Activated T-helper 1 cell treated with anti-CD3 and anti-CD28 coated beads, Interleukin-12 subunit alpha, Interleukin-12 subunit beta, Interleukin-2, Interleukin-4 antibody, amounts not matched to agents 30 ng/mL and 10 ng/mL and 1 ng/mL, durations not matched to agents 14 hours and 24 hours and 36 hours (primary cell): ENCODE measurements at regions not wholly inside any gene's neighbourhood (a gene's known extent, or its start where the extent isn't known, plus 50 kb on each side); places are given as distances from the start of the nearest gene placed in this dataset.
"Not testable (repeated sequence)": the region's sequence is repeated elsewhere in the genome, so short reads cannot be mapped to it uniquely, and the experiment has no call there.

Source experiments
- DNase-seq: peaks from one replicate; pipeline ENCODE4 v3.0.0; 2021; ENCODE audit warnings: low spot score
- H3K27ac Mint-ChIP-seq: one replicate; pipeline ENCODE4 v1.8.0; 2021; ENCODE audit warnings: mild to moderate bottlenecking, mixed read lengths
- H3K27me3 Mint-ChIP-seq: one replicate; pipeline ENCODE4 v1.8.0; 2022; ENCODE audit warnings: mild to moderate bottlenecking, moderate library complexity, mixed read lengths; ENCODE audit not compliant: insufficient read depth
- H3K36me3 Mint-ChIP-seq: one replicate; pipeline ENCODE4 v1.8.0; 2021; ENCODE audit warnings: low read depth, mixed read lengths
- H3K4me1 Mint-ChIP-seq: one replicate; pipeline ENCODE4 v1.8.0; 2021; ENCODE audit warnings: low read depth, mixed read lengths
- H3K4me3 Mint-ChIP-seq: one replicate; pipeline ENCODE4 v1.8.0; 2021; ENCODE audit warnings: mild to moderate bottlenecking, moderate library complexity, mixed read lengths
- H3K9me3 Mint-ChIP-seq: one replicate; pipeline ENCODE4 v1.8.0; 2021; ENCODE audit warnings: mixed read lengths
- intact Hi-C: fragments of 100-400 bp; cut with micrococcal nuclease; formaldehyde crosslinking; loops from one replicate; pipeline ENCODE4 v1.15.1; 2024

DNA sequence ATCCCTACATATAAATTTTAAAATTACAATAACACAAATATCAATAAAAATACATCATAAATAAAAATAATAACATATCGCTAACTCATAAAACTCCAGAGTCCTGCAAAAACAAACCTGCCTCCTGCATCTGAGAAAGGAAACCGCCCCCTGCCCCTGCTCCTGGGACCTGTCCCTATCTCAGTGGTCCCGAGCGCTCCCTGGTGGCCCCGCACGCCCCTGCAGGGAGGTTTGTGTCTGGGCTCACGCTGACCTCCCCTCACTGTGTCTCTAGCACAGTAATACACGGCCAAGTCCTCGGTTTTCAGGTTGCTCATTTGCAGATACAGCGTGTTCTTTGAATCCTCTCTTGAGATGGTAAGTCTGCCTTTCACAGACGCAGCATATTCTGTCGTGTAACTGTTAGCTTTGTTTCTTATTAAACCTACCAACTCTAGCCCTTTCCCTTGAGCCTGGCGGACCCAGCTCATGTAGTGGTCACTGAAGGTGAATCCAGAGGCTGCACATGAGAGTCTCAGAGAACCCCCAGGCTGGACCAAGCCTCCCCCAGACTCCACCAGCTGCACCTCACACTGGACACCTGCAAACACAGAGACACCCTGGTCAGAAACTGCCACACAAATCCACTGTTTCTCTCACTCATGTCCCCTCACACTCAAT lies 554.1 kb downstream of the GOLGA6L6 start:
- peaks cover 43% of the 10 kb centered on the region for H3K9me3 Mint-ChIP-seq
- H3K4me3 Mint-ChIP-seq = no peak overlapping the region
- no peak overlapping the region for H3K27ac Mint-ChIP-seq
- no peak for DNase-seq
- no peaks in the 10 kb centered on the region for H3K4me1 Mint-ChIP-seq
- no peaks in the 10 kb centered on the region for H3K36me3 Mint-ChIP-seq
- no peaks in the 10 kb centered on the region for H3K27me3 Mint-ChIP-seq
- intact Hi-C loops = no loop called here

DNA sequence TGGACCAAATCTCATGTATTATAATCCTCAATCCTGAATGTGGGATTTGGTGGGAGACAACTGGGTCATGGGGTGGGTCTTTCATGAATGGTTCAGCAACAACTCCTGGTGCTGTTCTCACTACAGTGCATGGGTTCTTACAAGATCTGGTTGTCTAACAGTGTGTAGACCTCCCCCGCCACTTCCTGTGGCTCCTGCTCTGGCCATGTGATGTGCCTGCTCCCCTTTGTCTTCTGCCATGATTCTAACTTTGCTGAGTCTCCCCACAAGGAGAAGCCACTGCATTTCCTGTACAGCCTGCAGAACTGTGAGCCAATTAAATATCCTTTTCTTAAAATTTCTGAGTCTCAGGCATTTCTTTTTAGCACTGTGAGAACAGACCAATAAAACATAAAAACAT lies 557.5 kb downstream of the GOLGA6L6 start:
- intact Hi-C loops = no loop called here
- Mint-ChIP-seq H3K36me3 (no peaks in the 10 kb centered on the region), H3K27me3 (no peaks in the 10 kb centered on the region), H3K9me3 (peaks cover 35% of the 10 kb centered on the region), H3K27ac (no peak overlapping the region), H3K4me3 (no peak overlapping the region), H3K4me1 (no peaks in the 10 kb centered on the region)
- no peak for DNase-seq

DNA sequence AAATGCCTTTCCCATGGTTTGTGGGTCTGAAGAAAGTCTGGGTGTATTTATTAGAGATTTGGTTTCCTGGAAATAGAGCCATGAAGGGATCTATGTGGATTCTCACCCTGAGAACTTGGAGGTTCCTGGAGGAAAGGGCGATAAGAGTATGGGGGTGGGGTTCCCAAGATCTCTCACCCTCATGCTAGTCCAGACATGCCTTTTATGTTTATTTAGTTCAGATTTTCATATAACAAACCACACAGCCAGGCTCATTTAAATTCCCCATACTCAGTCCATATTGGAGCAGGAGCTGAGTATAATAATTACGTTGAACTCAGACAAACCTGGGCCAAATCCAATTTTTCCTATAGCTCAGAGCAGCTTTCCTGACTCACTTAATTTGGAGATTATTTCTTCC lies 566.6 kb downstream of the GOLGA6L6 start:
- intact Hi-C loops = no loop called here
- no peaks in the 10 kb centered on the region for H3K36me3 Mint-ChIP-seq
- H3K27me3 Mint-ChIP-seq = no peaks in the 10 kb centered on the region
- H3K27ac Mint-ChIP-seq = no peak overlapping the region
- H3K4me1 Mint-ChIP-seq = no peaks in the 10 kb centered on the region
- H3K4me3 Mint-ChIP-seq = no peak overlapping the region
- peaks cover 30% of the 10 kb centered on the region for H3K9me3 Mint-ChIP-seq
- DNase-seq = no peak

DNA sequence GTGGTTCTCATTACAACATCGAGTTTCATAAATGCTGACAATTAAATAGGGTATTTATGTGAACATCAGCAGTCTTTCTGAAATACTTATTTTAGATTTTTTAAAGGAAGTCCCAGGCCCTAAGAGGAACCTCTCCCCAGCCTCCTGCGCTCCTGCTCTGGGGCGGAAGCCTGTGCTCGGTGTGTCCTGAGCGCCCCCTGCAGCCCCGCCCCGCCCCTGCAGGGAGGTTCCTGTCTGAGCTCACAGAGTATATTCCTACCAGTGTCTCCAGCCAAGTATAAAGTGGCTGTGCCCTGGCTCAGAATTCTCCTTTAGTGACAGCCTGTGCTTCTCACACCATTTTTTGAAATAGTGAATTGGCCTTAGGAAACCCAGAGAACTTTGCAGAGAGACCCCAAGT lies 567.9 kb downstream of the GOLGA6L6 start:
- no peak overlapping the region for H3K4me3 Mint-ChIP-seq
- H3K27me3 Mint-ChIP-seq = no peaks in the 10 kb centered on the region

DNA sequence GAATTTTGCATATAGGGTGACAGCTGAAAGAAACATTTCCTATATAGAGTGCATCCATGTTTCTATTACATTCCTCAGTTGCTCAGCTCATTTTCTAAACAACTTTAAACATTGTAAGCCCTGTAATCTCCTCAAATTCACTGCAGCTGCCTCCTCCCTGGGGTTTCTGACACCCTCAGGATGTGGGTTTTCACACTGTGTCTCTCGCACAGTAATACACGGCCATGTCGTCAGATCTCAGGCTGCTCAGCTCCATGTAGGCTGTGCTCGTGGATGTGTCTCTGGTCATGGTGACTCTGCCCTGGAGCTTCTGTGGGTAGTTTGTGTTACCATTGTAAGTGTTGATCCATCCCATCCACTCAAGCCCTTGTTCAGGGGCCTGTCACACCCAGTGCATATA lies 569.0 kb downstream of the GOLGA6L6 start:
- H3K4me3 Mint-ChIP-seq, DNase-seq, intact Hi-C loops, H3K27ac Mint-ChIP-seq, H3K27me3 Mint-ChIP-seq, H3K4me1 Mint-ChIP-seq, H3K36me3 Mint-ChIP-seq: not testable (repeated sequence)
- H3K9me3 Mint-ChIP-seq = peaks cover 36% of the 10 kb centered on the region

More for the DNA sequence above, 567.9 kb downstream of the GOLGA6L6 start:
- peaks cover 27% of the 10 kb centered on the region for H3K9me3 Mint-ChIP-seq
- H3K4me1 Mint-ChIP-seq = no peaks in the 10 kb centered on the region
- no peak for DNase-seq
- no peaks in the 10 kb centered on the region for H3K36me3 Mint-ChIP-seq
- no peak overlapping the region for H3K27ac Mint-ChIP-seq
- intact Hi-C loops = no loop called here

DNA sequence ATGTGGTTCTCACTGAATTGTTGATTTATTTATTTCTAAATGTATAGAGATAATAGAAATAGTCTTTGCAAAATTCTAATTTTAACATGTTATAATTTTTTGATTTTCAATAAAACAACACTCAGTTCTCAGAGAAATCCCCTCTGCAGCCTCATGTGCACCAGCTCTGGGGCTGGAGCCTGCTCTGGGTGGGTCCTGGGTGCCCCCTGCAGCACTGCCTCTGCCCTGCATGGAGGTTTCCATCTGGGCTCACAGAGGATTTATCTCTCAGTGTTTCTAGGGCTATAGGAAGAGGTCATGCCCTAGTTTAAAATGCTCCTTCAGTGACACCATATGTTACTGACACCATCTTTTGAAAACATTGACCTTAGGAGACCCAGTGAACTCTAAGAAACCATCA lies 576.0 kb downstream of the GOLGA6L6 start:
- intact Hi-C loops, DNase-seq, H3K27ac Mint-ChIP-seq, H3K4me3 Mint-ChIP-seq, H3K36me3 Mint-ChIP-seq, H3K4me1 Mint-ChIP-seq, H3K27me3 Mint-ChIP-seq: not testable (repeated sequence)
- H3K9me3 Mint-ChIP-seq = peaks cover 37% of the 10 kb centered on the region

DNA sequence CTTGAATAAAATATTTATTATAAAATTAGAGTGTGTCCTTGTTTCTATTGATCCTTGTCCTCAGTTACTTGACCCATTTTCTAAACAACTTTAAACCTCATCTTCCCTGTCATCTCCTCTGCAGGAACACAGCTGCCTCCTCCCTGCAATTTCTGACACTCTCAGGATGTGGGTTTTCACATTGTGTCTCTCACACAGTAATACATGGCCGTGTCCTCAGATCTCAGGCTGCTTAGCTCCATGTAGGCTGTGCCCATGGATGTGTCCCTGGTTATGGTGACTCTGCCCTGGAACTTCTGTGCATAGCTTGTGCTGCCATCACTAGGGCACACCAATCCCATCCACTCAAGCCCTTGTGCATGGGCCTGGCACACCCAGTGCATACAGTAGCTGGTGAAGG lies 577.1 kb downstream of the GOLGA6L6 start:
- DNase-seq, H3K27me3 Mint-ChIP-seq, H3K36me3 Mint-ChIP-seq, intact Hi-C loops, H3K27ac Mint-ChIP-seq, H3K4me1 Mint-ChIP-seq, H3K4me3 Mint-ChIP-seq: not testable (repeated sequence)
- peaks cover 38% of the 10 kb centered on the region for H3K9me3 Mint-ChIP-seq

DNA sequence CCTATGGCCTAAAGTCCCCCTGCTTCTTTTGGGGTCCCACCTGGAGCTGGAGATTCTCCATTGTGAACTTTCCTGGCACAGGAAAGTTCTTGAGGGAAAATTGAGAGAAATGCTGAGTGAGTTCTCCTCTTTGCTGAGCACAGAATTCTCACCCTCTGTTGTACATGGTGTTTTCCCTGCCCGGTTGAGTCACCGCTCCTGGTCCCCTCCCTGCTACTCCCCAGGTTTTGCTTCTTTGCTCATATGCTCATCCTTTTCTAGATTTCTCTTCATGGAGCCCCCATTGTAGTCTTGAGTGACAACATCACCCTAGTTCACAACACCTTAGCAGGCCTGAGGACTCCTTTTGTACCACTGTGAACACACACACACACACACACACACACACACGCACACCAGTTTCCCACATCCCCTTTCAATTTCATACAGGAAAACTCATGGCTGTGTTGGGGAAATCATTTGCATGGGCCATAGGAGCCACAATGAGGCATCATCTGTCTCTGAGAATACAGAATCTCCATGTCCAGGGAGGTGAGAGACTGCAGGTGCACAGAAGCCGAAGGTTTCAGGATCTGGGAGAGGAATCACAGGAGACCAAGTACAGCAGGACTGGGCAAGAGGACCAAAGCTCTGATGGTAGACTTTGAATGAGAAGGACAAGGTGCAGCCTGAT lies 585.3 kb downstream of the GOLGA6L6 start:
- intact Hi-C loops = no loop called here
- H3K4me1 Mint-ChIP-seq = no peaks in the 10 kb centered on the region
- no peak overlapping the region for H3K4me3 Mint-ChIP-seq
- no peak for DNase-seq
- no peaks in the 10 kb centered on the region for H3K27me3 Mint-ChIP-seq
- peaks cover under 1% of the 10 kb centered on the region for H3K36me3 Mint-ChIP-seq
- H3K27ac Mint-ChIP-seq = no peak overlapping the region
- peaks cover 34% of the 10 kb centered on the region for H3K9me3 Mint-ChIP-seq

DNA sequence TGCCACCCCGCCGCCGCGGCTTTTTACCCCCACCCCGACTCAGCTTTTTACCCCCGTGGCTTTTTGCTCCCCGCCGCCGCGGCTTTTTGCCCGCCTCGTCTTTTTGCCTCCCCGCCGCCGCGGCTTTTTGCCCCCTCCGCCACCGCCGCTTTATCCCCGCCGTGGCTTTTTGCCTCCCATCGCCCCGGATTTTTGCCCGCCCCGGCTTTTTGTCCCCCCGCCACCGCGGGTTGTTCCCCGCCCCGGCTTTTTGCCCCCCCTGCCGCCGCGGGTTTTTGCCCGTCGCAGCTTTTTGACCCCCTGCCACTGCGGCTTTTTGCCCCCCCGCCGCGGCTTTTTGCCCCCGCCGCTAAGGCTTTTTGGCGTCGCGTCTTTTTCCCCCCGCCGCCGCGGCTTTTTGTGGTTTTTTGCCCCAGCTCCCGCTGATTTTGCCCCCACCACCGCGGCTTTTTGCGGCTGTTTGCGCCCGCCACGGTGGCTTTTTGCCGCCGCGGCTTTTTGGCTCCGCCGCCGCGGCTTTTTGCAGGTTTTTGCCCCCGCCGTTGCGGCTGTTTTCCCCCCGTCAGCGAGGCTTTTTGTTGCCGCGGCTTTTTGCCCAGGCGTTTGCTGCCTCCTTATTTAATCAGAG lies 597.2 kb downstream of the GOLGA6L6 start:
- DNase-seq = no peak
- intact Hi-C loops = no loop called here
- no peak overlapping the region for H3K27ac Mint-ChIP-seq
- no peaks in the 10 kb centered on the region for H3K4me1 Mint-ChIP-seq
- no peak overlapping the region for H3K4me3 Mint-ChIP-seq
- H3K9me3 Mint-ChIP-seq = peaks cover 26% of the 10 kb centered on the region
- H3K27me3 Mint-ChIP-seq = no peaks in the 10 kb centered on the region
- no peaks in the 10 kb centered on the region for H3K36me3 Mint-ChIP-seq

DNA sequence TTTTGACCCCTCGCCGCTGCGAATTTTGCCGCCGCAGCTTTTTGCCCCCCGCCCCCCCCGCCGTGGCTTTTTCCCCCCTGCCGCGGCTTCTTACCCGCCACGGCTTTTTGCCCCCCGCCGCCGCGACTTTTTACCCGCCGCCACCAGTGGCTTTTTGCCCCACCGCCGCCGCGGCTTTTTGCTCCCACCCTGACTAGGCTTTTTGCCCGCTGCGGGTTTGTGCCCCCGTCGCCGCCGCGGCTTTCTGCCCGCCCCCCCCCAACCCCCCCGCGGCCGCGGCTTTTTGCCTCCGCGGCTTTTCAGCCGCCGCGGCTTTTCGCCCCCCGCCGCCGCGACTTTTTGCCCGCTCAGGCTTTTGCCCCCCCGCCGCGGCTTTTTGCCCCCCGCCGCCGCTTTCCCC lies 598.1 kb downstream of the GOLGA6L6 start:
- H3K4me1 Mint-ChIP-seq = no peaks in the 10 kb centered on the region
- no peak overlapping the region for H3K4me3 Mint-ChIP-seq
- H3K36me3 Mint-ChIP-seq = no peaks in the 10 kb centered on the region
- H3K27ac Mint-ChIP-seq = no peak overlapping the region
- intact Hi-C loops = no loop called here
- H3K9me3 Mint-ChIP-seq = peaks cover 25% of the 10 kb centered on the region
- no peak for DNase-seq
- no peaks in the 10 kb centered on the region for H3K27me3 Mint-ChIP-seq

DNA sequence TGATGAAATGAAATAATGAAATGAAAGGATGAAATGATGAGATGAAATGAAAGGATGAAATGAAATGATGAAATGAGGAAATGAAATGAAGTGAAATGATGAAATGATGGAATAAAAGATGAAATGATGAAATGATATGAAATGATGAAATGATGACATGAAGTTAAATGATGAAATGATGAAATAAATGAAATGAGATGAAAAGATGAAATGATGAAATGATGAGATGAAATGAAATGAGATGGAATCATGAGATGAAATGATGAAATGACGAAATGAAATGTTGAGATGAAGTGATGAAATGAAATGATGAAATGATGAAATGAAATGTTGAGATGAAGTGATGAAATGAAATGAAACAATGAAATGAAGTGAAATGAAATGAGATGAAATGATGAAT lies 638.3 kb downstream of the GOLGA6L6 start:
- peaks cover 27% of the 10 kb centered on the region for H3K9me3 Mint-ChIP-seq
- H3K4me3 Mint-ChIP-seq, H3K27ac Mint-ChIP-seq, H3K4me1 Mint-ChIP-seq, DNase-seq, H3K36me3 Mint-ChIP-seq, intact Hi-C loops, H3K27me3 Mint-ChIP-seq: not testable (repeated sequence)

DNA sequence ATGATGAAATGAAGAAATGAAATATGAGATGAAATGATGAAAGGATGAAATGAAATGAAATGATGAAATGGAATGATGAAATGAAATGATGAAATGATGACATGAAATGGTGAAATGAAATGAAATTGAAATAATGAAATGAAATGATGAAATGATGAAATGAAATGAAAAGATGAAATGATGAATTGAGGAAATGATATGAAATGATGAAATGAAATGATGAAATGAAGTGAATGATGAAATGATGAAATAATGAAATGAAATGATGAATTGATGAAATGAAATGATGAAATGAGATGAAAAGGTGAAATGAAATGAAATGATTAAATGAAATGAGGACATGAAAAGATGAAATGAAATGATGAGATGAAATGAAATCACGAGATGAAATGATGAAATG lies 639.2 kb downstream of the GOLGA6L6 start:
- H3K4me3 Mint-ChIP-seq, H3K36me3 Mint-ChIP-seq, H3K27me3 Mint-ChIP-seq, H3K4me1 Mint-ChIP-seq, DNase-seq, intact Hi-C loops, H3K27ac Mint-ChIP-seq: not testable (repeated sequence)
- H3K9me3 Mint-ChIP-seq = peaks cover 31% of the 10 kb centered on the region

DNA sequence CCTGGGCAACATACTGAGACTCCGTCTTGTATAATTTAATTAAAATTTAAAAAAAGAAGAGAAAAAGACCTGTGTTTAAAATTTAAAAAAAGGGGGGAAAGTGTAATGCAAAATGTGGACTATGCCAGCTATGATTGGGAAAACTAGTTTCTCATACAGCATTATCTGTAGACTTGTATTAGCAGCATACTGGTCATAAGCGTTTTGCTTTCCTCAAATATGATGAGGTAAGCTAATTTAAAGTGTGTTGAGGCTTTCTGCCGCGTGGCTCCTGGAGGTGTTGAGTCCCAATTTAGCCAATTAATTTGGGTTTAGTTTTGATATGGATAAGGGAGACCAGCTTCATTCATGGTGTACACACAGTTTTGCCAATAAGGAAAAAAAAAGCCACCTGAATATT lies 640.2 kb downstream of the GOLGA6L6 start:
- H3K27me3 Mint-ChIP-seq, H3K4me1 Mint-ChIP-seq, DNase-seq, intact Hi-C loops, H3K4me3 Mint-ChIP-seq, H3K36me3 Mint-ChIP-seq, H3K27ac Mint-ChIP-seq: not testable (repeated sequence)
- peaks cover 35% of the 10 kb centered on the region for H3K9me3 Mint-ChIP-seq
